IMR-90 (cell line): ENCODE measurements at regions not wholly inside any gene's neighbourhood (a gene's known extent, or its start where the extent isn't known, plus 50 kb on each side); places are given as distances from the start of the nearest gene placed in this dataset.

Experiments
- ATAC-seq: fragments of 200-7000 bp; cut with Tn5 transposase; 2 replicates; pipeline ENCODE4 v1.9.1; 2020; ENCODE audit warnings: low read depth, mild to moderate bottlenecking, moderate library complexity
- BruUV-seq: library from RNA; stranded (reverse); fragments of 400-500 nt; replicated peaks from 2 replicates; lab custom pipeline; 2021; lab: Mats Ljungman, UMichigan
- CTCF ChIA-PET: fragments of 300-600 bp; formaldehyde crosslinking; extraction: SDS; loops from one replicate; lab custom pipeline; 2021; ENCODE audit warnings: antibody characterized with exemption; lab: Yijun Ruan, JAX
- POLR2A ChIA-PET: fragments of 300-600 bp; sonication (Branson Sonifier 250); formaldehyde crosslinking; loops from one replicate; lab custom pipeline; 2022; ENCODE audit warnings: antibody characterized with exemption; ENCODE audit not compliant: unreplicated experiment; lab: Charles Lee
- DNase-seq: peaks from one replicate; pipeline ENCODE4 v3.0.0; 2013
- H2AFZ ChIP-seq: replicated peaks from 2 replicates; pipeline ENCODE3; 2013; ENCODE audit warnings: low read length, mild to moderate bottlenecking; ENCODE audit not compliant: poor library complexity
- H2AK5ac ChIP-seq: 2 replicates; pipeline ENCODE4 v1.6.1; 2013; ENCODE audit warnings: low read depth, low read length, inconsistent platforms
- H2AK9ac ChIP-seq: replicated peaks from 2 replicates; pipeline ENCODE3; 2013; ENCODE audit warnings: mild to moderate bottlenecking, low read depth, low read length, moderate library complexity; ENCODE audit not compliant: poor library complexity
- H2BK120ac ChIP-seq: 2 replicates; pipeline ENCODE4 v1.6.1; 2013; ENCODE audit warnings: low read depth, low read length, inconsistent platforms
- H2BK15ac ChIP-seq: 3 replicates; pipeline ENCODE4 v1.6.1; 2013; ENCODE audit warnings: low read depth, low read length, inconsistent platforms
- H2BK20ac ChIP-seq: 2 replicates; pipeline ENCODE4 v1.6.1; 2013; ENCODE audit warnings: low read depth, mild to moderate bottlenecking, inconsistent platforms, low read length, moderate library complexity
- H2BK5ac ChIP-seq: 2 replicates; pipeline ENCODE4 v1.6.1; 2013; ENCODE audit warnings: mild to moderate bottlenecking, low read depth, low read length, inconsistent platforms; ENCODE audit not compliant: poor library complexity, severe bottlenecking
- H3K14ac ChIP-seq: replicated peaks from 2 replicates; pipeline ENCODE4 v1.6.1; 2013; ENCODE audit warnings: low read depth, low read length, inconsistent platforms
- H3K18ac ChIP-seq: 2 replicates; pipeline ENCODE4 v1.6.1; 2013; ENCODE audit warnings: low read depth, low read length, control low read depth
- H3K23ac ChIP-seq: 2 replicates; pipeline ENCODE4 v1.6.1; 2013; ENCODE audit warnings: low read depth, low read length, inconsistent platforms
- H3K27ac ChIP-seq: 2 replicates; pipeline ENCODE4 v1.5.1; 2013; ENCODE audit warnings: mild to moderate bottlenecking, control low read depth, low read length; ENCODE audit not compliant: insufficient read depth
- H3K27me3 ChIP-seq: 2 replicates; pipeline ENCODE4 v1.6.1; 2013; ENCODE audit warnings: low read length; ENCODE audit not compliant: control insufficient read depth, insufficient read depth
- H3K36me3 ChIP-seq: 2 replicates; pipeline ENCODE4 v1.6.1; 2013; ENCODE audit warnings: low read length, mixed read lengths; ENCODE audit not compliant: control insufficient read depth, insufficient read depth
- H3K4ac ChIP-seq: 2 replicates; pipeline ENCODE4 v1.6.1; 2013; ENCODE audit warnings: low read depth, low read length, inconsistent platforms
- H3K4me1 ChIP-seq: 2 replicates; pipeline ENCODE4 v1.6.1; 2013; ENCODE audit warnings: low read length, mixed read lengths; ENCODE audit not compliant: control insufficient read depth, insufficient read depth
- H3K4me2 ChIP-seq: 2 replicates; pipeline ENCODE4 v1.6.1; 2013; ENCODE audit warnings: low read depth, mild to moderate bottlenecking, control low read depth, low read length, moderate library complexity
- H3K4me3 ChIP-seq: 2 replicates; pipeline ENCODE4 v1.5.1; 2013; ENCODE audit warnings: low read depth, mild to moderate bottlenecking, control low read depth, low read length, moderate library complexity; ENCODE audit not compliant: insufficient read depth
- H3K56ac ChIP-seq: 2 replicates; pipeline ENCODE4 v1.6.1; 2013; ENCODE audit warnings: low read length, inconsistent platforms; ENCODE audit not compliant: insufficient read depth; ENCODE audit errors: extremely low read depth
- H3K79me1 ChIP-seq, 2 experiments: 2 replicates each; pipeline ENCODE4 v1.6.1; 2013; ENCODE audit warnings: low read length in 2 of 2, inconsistent platforms in 1 of 2, low read depth in 1 of 2
- H3K9ac ChIP-seq: 2 replicates; pipeline ENCODE4 v1.6.1; 2013; ENCODE audit warnings: low read depth, low read length, control low read depth
- H3K9me1 ChIP-seq: 2 replicates; pipeline ENCODE4 v1.6.1; 2013; ENCODE audit warnings: low read length, inconsistent platforms; ENCODE audit not compliant: insufficient read depth
- H3K9me3 ChIP-seq: 2 replicates; pipeline ENCODE4 v1.6.1; 2013; ENCODE audit warnings: low read length; ENCODE audit not compliant: control insufficient read depth, insufficient read depth
- H4K20me1 ChIP-seq: 2 replicates; pipeline ENCODE4 v1.6.1; 2013; ENCODE audit warnings: low read length, inconsistent platforms; ENCODE audit not compliant: insufficient read depth
- H4K5ac ChIP-seq: 2 replicates; pipeline ENCODE4 v1.6.1; 2013; ENCODE audit warnings: mild to moderate bottlenecking, low read depth, low read length, control low read depth
- H4K8ac ChIP-seq, 2 experiments: 2 replicates each; pipeline ENCODE4 v1.6.1; 2013; ENCODE audit warnings: low read depth in 2 of 2, low read length in 2 of 2, control low read depth in 1 of 2, inconsistent platforms in 1 of 2
- H4K91ac ChIP-seq: 2 replicates; pipeline ENCODE4 v1.6.1; 2013; ENCODE audit warnings: low read depth, low read length, inconsistent platforms; ENCODE audit not compliant: insufficient read depth
- BHLHE40 ChIP-seq: fragments of 150-350 bp; IDR thresholded peaks from 2 replicates; pipeline ENCODE4 v1.6.1; 2016; ENCODE audit warnings: mild to moderate bottlenecking, low read depth, low read length
- CEBPB ChIP-seq: IDR thresholded peaks from 2 replicates; pipeline ENCODE4 v1.6.1; 2012; ENCODE audit warnings: low read depth, low read length, improper control_type of control experiment
- CHD1 ChIP-seq: IDR thresholded peaks from 2 replicates; pipeline ENCODE4 v1.6.1; 2012; ENCODE audit warnings: low read depth, low read length, improper control_type of control experiment
- FOS ChIP-seq: fragments of 150-350 bp; IDR thresholded peaks from 2 replicates; pipeline ENCODE4 v1.6.1; 2016; ENCODE audit warnings: low read depth, low read length
- MAFK ChIP-seq: IDR thresholded peaks from 2 replicates; pipeline ENCODE4 v1.6.1; 2012; ENCODE audit warnings: low read depth, low read length, improper control_type of control experiment
- MAZ ChIP-seq: IDR thresholded peaks from 2 replicates; pipeline ENCODE4 v1.6.1; 2012; ENCODE audit warnings: low read depth, mild to moderate bottlenecking, low read length, improper control_type of control experiment, moderate library complexity, borderline replicate concordance
- MXI1 ChIP-seq: IDR thresholded peaks from 2 replicates; pipeline ENCODE4 v1.6.1; 2012; ENCODE audit warnings: low read depth, mild to moderate bottlenecking, low read length, moderate library complexity, borderline replicate concordance
- NFE2L2 ChIP-seq: fragments of 150-350 bp; IDR thresholded peaks from 2 replicates; pipeline ENCODE4 v1.6.1; 2016; ENCODE audit warnings: low read depth, mild to moderate bottlenecking, low read length
- POLR2A ChIP-seq: IDR thresholded peaks from 2 replicates; pipeline ENCODE4 v1.6.1; 2012; ENCODE audit warnings: mild to moderate bottlenecking, low read depth, low read length
- RAD21 ChIP-seq: IDR thresholded peaks from 2 replicates; pipeline ENCODE4 v1.6.1; 2012; ENCODE audit warnings: low read length, improper control_type of control experiment
- RCOR1 ChIP-seq: IDR thresholded peaks from 2 replicates; pipeline ENCODE4 v1.6.1; 2012; ENCODE audit warnings: mild to moderate bottlenecking, low read length, improper control_type of control experiment; ENCODE audit not compliant: insufficient replicate concordance
- RFX5 ChIP-seq: IDR thresholded peaks from 2 replicates; pipeline ENCODE4 v1.8.0; 2012; ENCODE audit warnings: low read depth, mild to moderate bottlenecking, low read length, moderate library complexity
- SMC3 ChIP-seq: fragments of 150-350 bp; IDR thresholded peaks from 2 replicates; pipeline ENCODE4 v1.6.1; 2016; ENCODE audit warnings: low read depth, mild to moderate bottlenecking, antibody characterized with exemption, low read length, moderate library complexity
- dilution Hi-C: fragments of 300-500 bp; cut with HindIII; formaldehyde crosslinking; loops from one replicate; pipeline ENCODE4 v1.14.3; 2018; ENCODE audit warnings: low sequenced_read_pairs; ENCODE audit not compliant: unreplicated experiment
- in situ Hi-C: fragments of 300-500 bp; cut with MboI; formaldehyde crosslinking; loops from 3 replicates; pipeline ENCODE4 v1.14.3; 2019; ENCODE audit warnings: low sequenced_read_pairs, inconsistent platforms, mixed read lengths
- intact Hi-C: fragments of 100-400 bp; cut with micrococcal nuclease; formaldehyde crosslinking; loops from 2 replicates; pipeline ENCODE4 v1.10.0; 2022
- TF ChIP-seq, protein P1 (sequence below): fragments of 150-350 bp; IDR thresholded peaks from 2 replicates; pipeline ENCODE4 v1.6.1; 2017; ENCODE audit warnings: mild to moderate bottlenecking, antibody characterized with exemption, low read length, low read depth
- TF ChIP-seq, protein P2 (sequence below): fragments of 150-350 bp; IDR thresholded peaks from 2 replicates; pipeline ENCODE4 v1.6.1; 2016; ENCODE audit warnings: low read depth, mild to moderate bottlenecking, low read length, moderate library complexity, borderline replicate concordance
- TF ChIP-seq, protein P3 (sequence below): conservative IDR thresholded peaks from 2 replicates; pipeline ENCODE4 v1.5.1; 2012; ENCODE audit warnings: mild to moderate bottlenecking, low read depth, low read length, improper control_type of control experiment

- peaks cover 7% of the 10 kb centered on the region for H3K9me3 ChIP-seq
- H3K27ac ChIP-seq, result no peak overlapping the region
- no peak overlapping the region for H3K4ac ChIP-seq
- H2BK15ac ChIP-seq, result no peak overlapping the region
- no peak overlapping the region for H2AK9ac ChIP-seq
- no peak overlapping the region for H3K4me2 ChIP-seq
- H3K56ac ChIP-seq, result no peak overlapping the region
- ChIA-PET POLR2A (no interaction called here), CTCF (no interaction called here)
- H2AFZ ChIP-seq, result no peak overlapping the region
- no peak overlapping the region for H4K5ac ChIP-seq
- H3K36me3 ChIP-seq, result no peaks in the 10 kb centered on the region
- H2BK120ac ChIP-seq, result no peak overlapping the region
- DNase-seq, result no peak
- intact Hi-C loops (no loop called here), in situ Hi-C loops (no loop called here), dilution Hi-C loops (no loop called here)
- TF ChIP-seq CHD1, result no peak
- TF ChIP-seq FOS, result no peak
- no peak for TF ChIP-seq RAD21
- TF ChIP-seq SMC3, result no peak
- TF ChIP-seq, protein P1, sequence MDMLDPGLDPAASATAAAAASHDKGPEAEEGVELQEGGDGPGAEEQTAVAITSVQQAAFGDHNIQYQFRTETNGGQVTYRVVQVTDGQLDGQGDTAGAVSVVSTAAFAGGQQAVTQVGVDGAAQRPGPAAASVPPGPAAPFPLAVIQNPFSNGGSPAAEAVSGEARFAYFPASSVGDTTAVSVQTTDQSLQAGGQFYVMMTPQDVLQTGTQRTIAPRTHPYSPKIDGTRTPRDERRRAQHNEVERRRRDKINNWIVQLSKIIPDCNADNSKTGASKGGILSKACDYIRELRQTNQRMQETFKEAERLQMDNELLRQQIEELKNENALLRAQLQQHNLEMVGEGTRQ, result no peak
- no peak for TF ChIP-seq NFE2L2
- no peak for TF ChIP-seq MAZ
- no peak for TF ChIP-seq RCOR1
- TF ChIP-seq MAFK, result no peak
- TF ChIP-seq MXI1, result no peak
- TF ChIP-seq, protein P2, sequence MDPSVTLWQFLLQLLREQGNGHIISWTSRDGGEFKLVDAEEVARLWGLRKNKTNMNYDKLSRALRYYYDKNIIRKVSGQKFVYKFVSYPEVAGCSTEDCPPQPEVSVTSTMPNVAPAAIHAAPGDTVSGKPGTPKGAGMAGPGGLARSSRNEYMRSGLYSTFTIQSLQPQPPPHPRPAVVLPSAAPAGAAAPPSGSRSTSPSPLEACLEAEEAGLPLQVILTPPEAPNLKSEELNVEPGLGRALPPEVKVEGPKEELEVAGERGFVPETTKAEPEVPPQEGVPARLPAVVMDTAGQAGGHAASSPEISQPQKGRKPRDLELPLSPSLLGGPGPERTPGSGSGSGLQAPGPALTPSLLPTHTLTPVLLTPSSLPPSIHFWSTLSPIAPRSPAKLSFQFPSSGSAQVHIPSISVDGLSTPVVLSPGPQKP, result no peak
- no peak for TF ChIP-seq RFX5
- no peak for TF ChIP-seq POLR2A
- TF ChIP-seq, protein P3, sequence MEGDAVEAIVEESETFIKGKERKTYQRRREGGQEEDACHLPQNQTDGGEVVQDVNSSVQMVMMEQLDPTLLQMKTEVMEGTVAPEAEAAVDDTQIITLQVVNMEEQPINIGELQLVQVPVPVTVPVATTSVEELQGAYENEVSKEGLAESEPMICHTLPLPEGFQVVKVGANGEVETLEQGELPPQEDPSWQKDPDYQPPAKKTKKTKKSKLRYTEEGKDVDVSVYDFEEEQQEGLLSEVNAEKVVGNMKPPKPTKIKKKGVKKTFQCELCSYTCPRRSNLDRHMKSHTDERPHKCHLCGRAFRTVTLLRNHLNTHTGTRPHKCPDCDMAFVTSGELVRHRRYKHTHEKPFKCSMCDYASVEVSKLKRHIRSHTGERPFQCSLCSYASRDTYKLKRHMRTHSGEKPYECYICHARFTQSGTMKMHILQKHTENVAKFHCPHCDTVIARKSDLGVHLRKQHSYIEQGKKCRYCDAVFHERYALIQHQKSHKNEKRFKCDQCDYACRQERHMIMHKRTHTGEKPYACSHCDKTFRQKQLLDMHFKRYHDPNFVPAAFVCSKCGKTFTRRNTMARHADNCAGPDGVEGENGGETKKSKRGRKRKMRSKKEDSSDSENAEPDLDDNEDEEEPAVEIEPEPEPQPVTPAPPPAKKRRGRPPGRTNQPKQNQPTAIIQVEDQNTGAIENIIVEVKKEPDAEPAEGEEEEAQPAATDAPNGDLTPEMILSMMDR, result no peak
- no peak for TF ChIP-seq BHLHE40
- TF ChIP-seq CEBPB, result no peak
- H2AK5ac ChIP-seq, result no peak overlapping the region
- no peak overlapping the region for H3K23ac ChIP-seq
- H3K14ac ChIP-seq, result no peak overlapping the region
- H3K9me1 ChIP-seq, result no peaks in the 10 kb centered on the region
- H3K79me1 ChIP-seq, result no peaks in the 10 kb centered on the region
- H3K9ac ChIP-seq, result no peak overlapping the region
- BruUV-seq, result no TSS peak
- no peak for ATAC-seq
- no peak overlapping the region for H4K91ac ChIP-seq
- no peak overlapping the region for H3K4me3 ChIP-seq
- no peaks in the 10 kb centered on the region for H4K20me1 ChIP-seq
- H3K4me1 ChIP-seq, result no peaks in the 10 kb centered on the region
- H2BK5ac ChIP-seq, result no peak overlapping the region
- H3K27me3 ChIP-seq, result no peaks in the 10 kb centered on the region
- H4K8ac ChIP-seq, result no peak overlapping the region
- no peak overlapping the region for H3K18ac ChIP-seq
- no peak overlapping the region for H2BK20ac ChIP-seq
These were observed 378.2 kb downstream of the NXPE2 start for GRCh38 chr11:115056514-115056913.
